ENCODE measurements at regions not wholly inside any gene's neighbourhood (a gene's known extent, or its start where the extent isn't known, plus 50 kb on each side); places are given as distances from the start of the nearest gene placed in this dataset.

GRCh38 chrX:131146702-131147101, 88.6 kb downstream of the ARHGAP36 start:
- DNase-seq (ENCODE audit: low read depth, low spot score) = no peak
- Histone ChIP-seq H3K4me3 (ENCODE audit: low read depth, low read length) (no peak overlapping the region), H3K9me3 (ENCODE audit: control insufficient read depth, insufficient read depth, low read length) (no peaks in the 10 kb centered on the region), H3K27me3 (ENCODE audit: control insufficient read depth, insufficient read depth, low read length) (no peaks in the 10 kb centered on the region), H3K27ac (ENCODE audit: low read depth, low read length) (no peak overlapping the region)
- ChIA-PET CTCF (no interaction called here), POLR2A (no interaction called here)
- no peak for TF ChIP-seq CTCF (IDR thresholded peaks at IDR 0.05; ENCODE audit: low read depth, low read length)

Data from AG04450 (cell line).